ENCODE measurements at regions not wholly inside any gene's neighbourhood (a gene's known extent, or its start where the extent isn't known, plus 50 kb on each side); places are given as distances from the start of the nearest gene placed in this dataset.
A peak's percentile ranks its signal among the peaks of the same experiment; 100 is the strongest.

DNA sequence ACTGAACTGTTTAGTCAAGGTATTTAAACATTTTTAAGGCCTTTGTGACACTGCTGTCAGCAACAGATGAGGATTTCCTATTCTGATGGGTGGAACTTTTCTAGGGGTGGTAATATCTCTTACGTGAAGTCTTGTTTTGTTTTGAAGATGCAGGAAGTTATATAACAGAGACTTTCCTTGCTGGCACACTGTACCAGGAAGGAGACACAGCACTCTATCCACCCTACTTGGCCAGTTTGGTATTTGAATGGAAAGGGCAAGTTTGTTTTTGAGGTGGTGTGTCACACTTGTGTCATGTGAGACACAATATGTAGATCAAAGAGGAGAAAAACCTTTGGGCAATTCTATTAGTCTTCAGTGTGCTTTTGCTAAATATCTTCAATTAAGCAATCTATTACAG, 51.6 kb upstream of the SRP54 start:
- DNase-seq = peak; percentile 12

DNA sequence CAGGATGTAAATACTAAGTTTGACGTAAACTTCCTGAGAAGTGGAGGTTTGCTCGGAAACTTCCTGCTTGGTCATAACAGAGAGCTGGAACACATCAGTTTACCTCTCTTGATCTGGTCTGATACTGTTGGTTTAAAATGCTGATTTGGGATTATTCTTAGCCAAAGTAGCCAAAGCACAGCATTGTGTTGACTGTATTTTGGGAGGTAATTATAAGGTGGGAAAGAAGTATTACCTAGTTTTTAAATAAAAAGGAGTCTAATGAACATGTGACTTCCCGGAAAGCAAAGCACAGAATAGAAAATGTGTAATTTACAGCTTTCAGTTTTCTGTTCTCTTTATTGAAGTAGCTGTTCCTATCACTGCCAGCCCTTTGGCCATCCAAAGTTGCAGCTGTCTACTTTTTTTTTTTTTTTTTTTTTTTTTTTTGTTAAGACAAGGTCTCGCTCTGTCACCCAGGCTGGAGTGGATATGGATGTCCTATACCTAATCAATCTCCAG, 52.2 kb upstream of the SRP54 start:
- DNase-seq = no peak

DNA sequence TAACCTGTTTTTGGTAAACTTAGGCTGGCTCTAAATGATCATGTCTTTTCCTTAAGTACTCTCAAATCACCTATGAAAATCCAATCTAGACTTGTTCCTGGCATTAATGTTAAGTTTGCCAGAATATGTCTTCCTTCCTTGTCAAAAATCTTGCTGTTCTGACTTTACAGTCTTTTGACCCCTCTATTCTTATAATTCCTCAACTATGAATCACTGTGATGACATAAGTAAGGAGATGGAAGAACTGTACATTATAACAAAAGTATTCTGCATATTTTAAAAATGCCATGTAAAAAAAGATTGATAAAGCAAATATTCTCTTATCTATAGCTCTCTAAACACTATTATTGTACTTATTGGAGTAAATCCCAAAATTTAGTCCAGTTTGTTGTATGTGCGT, 51.4 kb upstream of the BAZ1A start:
- DNase-seq = no peak

All from activated gamma-delta T cell treated with Interleukin-2 at 50 U/mL for 16 hours (primary cell).